K562 (cell line): ENCODE measurements at regions not wholly inside any gene's neighbourhood (a gene's known extent, or its start where the extent isn't known, plus 50 kb on each side); places are given as distances from the start of the nearest gene placed in this dataset.

Experiments used
- ATAC-seq: fragments of 200-7000 bp; cut with Tn5 transposase; 3 replicates; pipeline ENCODE4 v1.9.1; 2020; ENCODE audit warnings: moderate library complexity
- BruUV-seq: library from RNA; stranded (reverse); fragments of 400-500 nt; replicated peaks from 2 replicates; lab custom pipeline; 2021; lab: Mats Ljungman, UMichigan
- CTCF ChIA-PET: fragments of 300-600 bp; formaldehyde crosslinking; extraction: SDS; loops from one replicate; lab custom pipeline; 2021; ENCODE audit warnings: low intra/inter-chr PET ratio; lab: Yijun Ruan, JAX
- POLR2A ChIA-PET: fragments of 300-600, 350-650 bp; sonication (Branson Sonifier 250); formaldehyde crosslinking; extraction: SDS; loops from one replicate; lab custom pipeline; 2021; ENCODE audit warnings: antibody characterized with exemption, inconsistent platforms; lab: Yijun Ruan, JAX
- DNase-seq, 4 experiments: peaks; one replicate each; pipeline versions ENCODE4 v3.0.0 to v3.0.0-alpha.2; 2011 to 2018; ENCODE audit warnings: low spot score in 3 of 4, mixed read lengths in 3 of 4; ENCODE audit errors: extremely low read depth in 1 of 4
- FAIRE-seq: peaks from 2 replicates; lab custom pipeline; 2011; peaks lifted over from hg19 to GRCh38; lab: Jason Lieb, UNC
- H2AFZ ChIP-seq: 2 replicates; pipeline ENCODE4 v1.6.0; 2011; ENCODE audit warnings: low read depth, low read length, control low read depth, inconsistent platforms
- H3K27ac ChIP-seq: fragments of 200-600 bp; 3 replicates; pipeline ENCODE4 v1.8.0; 2011; ENCODE audit warnings: low read depth, mild to moderate bottlenecking, control low read depth, inconsistent platforms, low read length, moderate library complexity, mixed read lengths; ENCODE audit errors: extremely low read depth
- H3K27me3 ChIP-seq, 2 experiments: fragments of 300-600 bp in 1 of 2; 2 replicates in 1 of 2; 3 replicates in 1 of 2; pipeline versions ENCODE4 v1.6.0 to v1.8.0; 2011; ENCODE audit warnings: inconsistent platforms in 2 of 2, low read length in 2 of 2, mild to moderate bottlenecking in 1 of 2, mixed read lengths in 1 of 2, moderate library complexity in 1 of 2; ENCODE audit not compliant: control insufficient read depth in 2 of 2, insufficient read depth in 2 of 2
- H3K36me3 ChIP-seq: fragments of 300-600 bp; 3 replicates; pipeline ENCODE4 v1.8.0; 2011; ENCODE audit warnings: mild to moderate bottlenecking, low read length, inconsistent platforms; ENCODE audit not compliant: control insufficient read depth, insufficient read depth
- H3K4me1 ChIP-seq, 2 experiments: fragments of 200-600 bp in 1 of 2; replicated peaks in 1 of 2; 2 replicates in 1 of 2; 3 replicates in 1 of 2; pipeline versions ENCODE4 v1.5.1 to v1.8.0; 2011; ENCODE audit warnings: inconsistent platforms in 2 of 2, low read length in 2 of 2, mild to moderate bottlenecking in 1 of 2, mixed read lengths in 1 of 2, moderate library complexity in 1 of 2; ENCODE audit not compliant: control insufficient read depth in 2 of 2, insufficient read depth in 2 of 2
- H3K4me2 ChIP-seq: 2 replicates; pipeline ENCODE4 v1.6.1; 2011; ENCODE audit warnings: low read length, control low read depth, inconsistent platforms, mixed read lengths; ENCODE audit not compliant: insufficient read depth
- H3K4me3 ChIP-seq: fragments of 200-600 bp; sonication (generic), shearing (Covaris generic); 2 replicates; pipeline ENCODE4 v1.5.1; 2016; ENCODE audit warnings: control low read depth, inconsistent platforms
- H3K79me2 ChIP-seq: fragments of 200-600 bp; 3 replicates; pipeline ENCODE4 v1.8.0; 2011; ENCODE audit warnings: low read length, inconsistent platforms; ENCODE audit not compliant: control insufficient read depth, insufficient read depth
- H3K9ac ChIP-seq, 2 experiments: 2 replicates each; pipeline versions ENCODE4 v1.6.0 to v1.6.1; 2011; ENCODE audit warnings: low read depth in 2 of 2, low read length in 2 of 2, control low read depth in 1 of 2, inconsistent platforms in 1 of 2, mild to moderate bottlenecking in 1 of 2, mixed read lengths in 1 of 2; ENCODE audit not compliant: insufficient read depth in 1 of 2
- H3K9me1 ChIP-seq: one replicate; pipeline ENCODE4 v1.6.0; 2011; ENCODE audit warnings: inconsistent platforms, mild to moderate bottlenecking, low read length, moderate library complexity; ENCODE audit not compliant: control insufficient read depth, insufficient read depth
- H3K9me3 ChIP-seq: replicated peaks from 2 replicates; pipeline ENCODE4 v1.5.1; 2011; ENCODE audit warnings: low read depth, low read length, inconsistent platforms; ENCODE audit not compliant: control insufficient read depth, insufficient read depth
- H4K20me1 ChIP-seq: replicated peaks from 2 replicates; pipeline ENCODE4 v1.6.1; 2011; ENCODE audit warnings: low read length, inconsistent platforms, mixed read lengths; ENCODE audit not compliant: control insufficient read depth, insufficient read depth
- IFI16 ChIP-seq: fragments of 250-450 bp; sonication (Bioruptor Pico); IDR thresholded peaks from 2 replicates; pipeline ENCODE4 v2.1.2; 2022; ENCODE audit warnings: mild to moderate bottlenecking, inconsistent platforms
- MECOM ChIP-seq: fragments of 250-450 bp; sonication (Bioruptor Pico); IDR thresholded peaks from 2 replicates; pipeline ENCODE4 v1.8.0; 2022; ENCODE audit warnings: inconsistent platforms
- NCOA6 ChIP-seq: fragments of 450-650 bp; IDR thresholded peaks from 2 replicates; pipeline ENCODE4 v1.6.1; 2017; ENCODE audit warnings: mild to moderate bottlenecking
- PTBP1 ChIP-seq: fragments of 200-400 bp; formaldehyde crosslinking; IDR thresholded peaks from 2 replicates; pipeline ENCODE4 v1.6.1; 2017; ENCODE audit warnings: low read depth, low read length
- RAD21 ChIP-seq, 2 experiments: fragments of 250-450 bp in 1 of 2; fragments of 450-650 bp in 1 of 2; sonication (Bioruptor Pico) in 1 of 2; formaldehyde crosslinking in 1 of 2; IDR thresholded peaks in 1 of 2; conservative IDR thresholded peaks in 1 of 2; 2 replicates each; pipeline versions ENCODE4 v1.4.0 to v1.8.0; 2020 to 2022; ENCODE audit warnings: mild to moderate bottlenecking in 2 of 2, moderate library complexity in 1 of 2
- SOX6 ChIP-seq: fragments of 450-650 bp; IDR thresholded peaks from 2 replicates; pipeline ENCODE4 v1.6.1; 2014; ENCODE audit warnings: mild to moderate bottlenecking
- ZNF224 ChIP-seq: sonication (generic); formaldehyde crosslinking; IDR thresholded peaks from 2 replicates; pipeline ENCODE4 v1.8.0; 2022; ENCODE audit warnings: mild to moderate bottlenecking, missing genetic modification reagents
- ZNF717 ChIP-seq: fragments of 250-450 bp; sonication (Bioruptor Pico); IDR thresholded peaks from 2 replicates; pipeline ENCODE4 v1.5.0; 2021
- ZNF764 ChIP-seq: fragments of 250-450 bp; sonication (Bioruptor Pico); IDR thresholded peaks from 2 replicates; pipeline ENCODE4 v1.4.0; 2020; ENCODE audit warnings: low read depth, mild to moderate bottlenecking, moderate library complexity
- WGBS: fragments of 100-300 bp; shearing (Covaris generic); methylation state at CpG from one replicate; pipeline ENCODE4 v1.1.6; 2016; ENCODE audit warnings: low coverage, mixed read lengths; ENCODE audit not compliant: insufficient coverage; ENCODE audit errors: missing lambda C conversion rate; 5-methylcytosine and 5-hydroxymethylcytosine counted together
- in situ Hi-C: fragments of 300-500 bp; cut with MboI; formaldehyde crosslinking; loops from 4 replicates; pipeline ENCODE4 v1.15.0; 2018; ENCODE audit warnings: inconsistent platforms, mixed read lengths
- intact Hi-C: fragments of 100-400 bp; cut with micrococcal nuclease; formaldehyde crosslinking; loops from 2 replicates; pipeline ENCODE4 v1.14.2; 2022
- TF ChIP-seq, protein P1 (sequence below): sonication (generic); formaldehyde crosslinking; IDR thresholded peaks from 2 replicates; pipeline ENCODE4 v1.8.1; 2022; ENCODE audit warnings: missing genetic modification reagents
- TF ChIP-seq, protein P2 (sequence below), 2 experiments: fragments of 450-650 bp in 1 of 2; IDR thresholded peaks; 2 replicates each; pipeline ENCODE4 v1.6.1; 2011 to 2017; ENCODE audit warnings: low read depth in 2 of 2, antibody characterized with exemption in 1 of 2, borderline replicate concordance in 1 of 2, low read length in 1 of 2, mild to moderate bottlenecking in 1 of 2, mixed read lengths in 1 of 2; ENCODE audit not compliant: control insufficient read depth in 1 of 2

DNA sequence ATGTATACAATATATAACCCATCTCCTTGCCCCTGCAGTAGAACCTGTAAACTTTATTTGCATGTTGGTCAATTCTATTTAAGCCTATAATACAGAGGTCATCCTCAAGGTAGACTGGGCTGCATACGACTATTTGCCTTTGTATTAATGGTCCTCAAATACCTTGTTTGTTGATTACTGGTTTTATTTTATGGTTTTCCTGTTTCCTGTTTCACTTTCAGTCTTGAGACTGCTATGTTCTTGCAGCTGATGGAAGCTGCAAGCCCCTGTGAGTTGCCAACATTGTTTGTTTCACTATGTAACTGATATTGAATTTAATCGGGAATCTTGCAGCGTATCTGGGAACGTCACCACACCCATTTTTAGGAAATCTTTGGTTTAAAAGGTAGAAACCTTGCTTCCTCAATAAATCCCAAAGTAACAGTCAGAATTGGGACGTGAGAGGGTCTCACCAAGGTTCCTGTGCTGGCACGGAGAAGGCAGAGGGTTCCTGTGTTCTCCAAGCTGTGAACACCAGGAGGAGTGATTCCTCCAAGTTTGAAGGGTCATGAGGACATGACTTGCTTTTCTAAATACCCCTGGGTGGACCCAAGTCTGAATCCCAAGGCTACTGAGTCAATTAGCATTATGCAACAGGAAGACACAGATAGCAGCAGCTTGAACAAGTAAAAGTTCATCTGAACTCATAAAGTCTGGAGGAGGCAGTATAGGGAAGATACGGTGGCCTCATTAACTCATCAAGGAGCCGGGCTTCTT is 110.6 kb upstream of the PNPLA4 start:
- ChIA-PET CTCF (no interaction called here), POLR2A (no interaction called here)
- Histone ChIP-seq H3K27me3 (no peaks in the 10 kb centered on the region), H3K9me1 (no peaks in the 10 kb centered on the region), H4K20me1 (no peaks in the 10 kb centered on the region), H3K27ac (no peak overlapping the region), H3K36me3 (no peaks in the 10 kb centered on the region), H3K9ac (no peak overlapping the region), H3K4me2 (no peak overlapping the region), H3K9me3 (no peaks in the 10 kb centered on the region), H3K4me3 (no peak overlapping the region), H2AFZ (no peak overlapping the region), H3K4me1 (no peaks in the 10 kb centered on the region), H3K79me2 (no peaks in the 10 kb centered on the region)
- WGBS, result 1% methylated on average over 8 of the region's 8 CpGs
- intact Hi-C loops, result no loop called here
- TF ChIP-seq SOX6 (no peak), ZNF224 (CRISPR knock-in tag) (no peak), IFI16 (no peak), NCOA6 (no peak), ZNF764 (CRISPR knock-in tag) (no peak), PTBP1 (no peak), RAD21 (CRISPR knock-in tag; conservative IDR thresholded peaks at IDR 0.05 in 1 of 2, IDR thresholded peaks at IDR 0.05 in 1 of 2) (no peak), ZNF717 (no peak), MECOM (CRISPR knock-in tag) (no peak)
- TF ChIP-seq, protein P1, sequence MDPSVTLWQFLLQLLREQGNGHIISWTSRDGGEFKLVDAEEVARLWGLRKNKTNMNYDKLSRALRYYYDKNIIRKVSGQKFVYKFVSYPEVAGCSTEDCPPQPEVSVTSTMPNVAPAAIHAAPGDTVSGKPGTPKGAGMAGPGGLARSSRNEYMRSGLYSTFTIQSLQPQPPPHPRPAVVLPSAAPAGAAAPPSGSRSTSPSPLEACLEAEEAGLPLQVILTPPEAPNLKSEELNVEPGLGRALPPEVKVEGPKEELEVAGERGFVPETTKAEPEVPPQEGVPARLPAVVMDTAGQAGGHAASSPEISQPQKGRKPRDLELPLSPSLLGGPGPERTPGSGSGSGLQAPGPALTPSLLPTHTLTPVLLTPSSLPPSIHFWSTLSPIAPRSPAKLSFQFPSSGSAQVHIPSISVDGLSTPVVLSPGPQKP (CRISPR knock-in tag), result no peak
- TF ChIP-seq, protein P2, sequence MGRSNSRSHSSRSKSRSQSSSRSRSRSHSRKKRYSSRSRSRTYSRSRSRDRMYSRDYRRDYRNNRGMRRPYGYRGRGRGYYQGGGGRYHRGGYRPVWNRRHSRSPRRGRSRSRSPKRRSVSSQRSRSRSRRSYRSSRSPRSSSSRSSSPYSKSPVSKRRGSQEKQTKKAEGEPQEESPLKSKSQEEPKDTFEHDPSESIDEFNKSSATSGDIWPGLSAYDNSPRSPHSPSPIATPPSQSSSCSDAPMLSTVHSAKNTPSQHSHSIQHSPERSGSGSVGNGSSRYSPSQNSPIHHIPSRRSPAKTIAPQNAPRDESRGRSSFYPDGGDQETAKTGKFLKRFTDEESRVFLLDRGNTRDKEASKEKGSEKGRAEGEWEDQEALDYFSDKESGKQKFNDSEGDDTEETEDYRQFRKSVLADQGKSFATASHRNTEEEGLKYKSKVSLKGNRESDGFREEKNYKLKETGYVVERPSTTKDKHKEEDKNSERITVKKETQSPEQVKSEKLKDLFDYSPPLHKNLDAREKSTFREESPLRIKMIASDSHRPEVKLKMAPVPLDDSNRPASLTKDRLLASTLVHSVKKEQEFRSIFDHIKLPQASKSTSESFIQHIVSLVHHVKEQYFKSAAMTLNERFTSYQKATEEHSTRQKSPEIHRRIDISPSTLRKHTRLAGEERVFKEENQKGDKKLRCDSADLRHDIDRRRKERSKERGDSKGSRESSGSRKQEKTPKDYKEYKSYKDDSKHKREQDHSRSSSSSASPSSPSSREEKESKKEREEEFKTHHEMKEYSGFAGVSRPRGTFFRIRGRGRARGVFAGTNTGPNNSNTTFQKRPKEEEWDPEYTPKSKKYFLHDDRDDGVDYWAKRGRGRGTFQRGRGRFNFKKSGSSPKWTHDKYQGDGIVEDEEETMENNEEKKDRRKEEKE (IDR thresholded peaks at IDR 0.05; ENCODE audit: borderline replicate concordance in 1 of 2, control insufficient read depth in 1 of 2, low read depth in 2 of 2, low read length in 1 of 2), result no peak
- FAIRE-seq, result no peak
- ATAC-seq, result no peak
- DNase-seq, result no peak
- no TSS peak for BruUV-seq
- in situ Hi-C loops, result no loop called here
